Keratinocyte (primary cell): ENCODE measurements at regions not wholly inside any gene's neighbourhood (a gene's known extent, or its start where the extent isn't known, plus 50 kb on each side); places are given as distances from the start of the nearest gene placed in this dataset.

Experiments used
- CTCF ChIP-seq, 3 experiments: IDR thresholded peaks in 1 of 3; conservative IDR thresholded peaks in 1 of 3; optimal IDR thresholded peaks in 1 of 3; 2 replicates in 2 of 3; 3 replicates in 1 of 3; pipeline versions ENCODE3 to v1.5.1; 2011; ENCODE audit warnings: low read length in 3 of 3, mild to moderate bottlenecking in 3 of 3, moderate library complexity in 2 of 3, control low read depth in 1 of 3, inconsistent platforms in 1 of 3; ENCODE audit not compliant: insufficient read depth in 2 of 3; ENCODE audit errors: extremely low read depth in 1 of 3
- EZH2 ChIP-seq: IDR thresholded peaks from one replicate; pipeline ENCODE4 v1.6.1; 2012; ENCODE audit warnings: inconsistent platforms, mild to moderate bottlenecking, low read length, moderate library complexity

GRCh38 chr2:118190474-118190873 is 102.2 kb downstream of the INSIG2 start:
- TF ChIP-seq CTCF (optimal IDR thresholded peaks at IDR 0.05 in 1 of 3, IDR thresholded peaks at IDR 0.05 in 1 of 3, conservative IDR thresholded peaks at IDR 0.05 in 1 of 3; ENCODE audit: extremely low read depth in 1 of 3, insufficient read depth in 2 of 3, low read length in 3 of 3) (no peak), EZH2 (no peak)
